ENCODE measurements at regions not wholly inside any gene's neighbourhood (a gene's known extent, or its start where the extent isn't known, plus 50 kb on each side); places are given as distances from the start of the nearest gene placed in this dataset.

GRCh38 chr18:27645929-27646328 is 460.8 kb upstream of the CHST9 start:
- TF ChIP-seq, protein P1, sequence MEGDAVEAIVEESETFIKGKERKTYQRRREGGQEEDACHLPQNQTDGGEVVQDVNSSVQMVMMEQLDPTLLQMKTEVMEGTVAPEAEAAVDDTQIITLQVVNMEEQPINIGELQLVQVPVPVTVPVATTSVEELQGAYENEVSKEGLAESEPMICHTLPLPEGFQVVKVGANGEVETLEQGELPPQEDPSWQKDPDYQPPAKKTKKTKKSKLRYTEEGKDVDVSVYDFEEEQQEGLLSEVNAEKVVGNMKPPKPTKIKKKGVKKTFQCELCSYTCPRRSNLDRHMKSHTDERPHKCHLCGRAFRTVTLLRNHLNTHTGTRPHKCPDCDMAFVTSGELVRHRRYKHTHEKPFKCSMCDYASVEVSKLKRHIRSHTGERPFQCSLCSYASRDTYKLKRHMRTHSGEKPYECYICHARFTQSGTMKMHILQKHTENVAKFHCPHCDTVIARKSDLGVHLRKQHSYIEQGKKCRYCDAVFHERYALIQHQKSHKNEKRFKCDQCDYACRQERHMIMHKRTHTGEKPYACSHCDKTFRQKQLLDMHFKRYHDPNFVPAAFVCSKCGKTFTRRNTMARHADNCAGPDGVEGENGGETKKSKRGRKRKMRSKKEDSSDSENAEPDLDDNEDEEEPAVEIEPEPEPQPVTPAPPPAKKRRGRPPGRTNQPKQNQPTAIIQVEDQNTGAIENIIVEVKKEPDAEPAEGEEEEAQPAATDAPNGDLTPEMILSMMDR (IDR thresholded peaks at IDR 0.05; ENCODE audit: unreplicated experiment): no peak
- Mint-ChIP-seq H3K4me1 (peaks cover 4% of the 10 kb centered on the region), H3K4me3 (no peak overlapping the region), H3K9me3 (no peaks in the 10 kb centered on the region), H3K36me3 (no peaks in the 10 kb centered on the region), H3K27me3 (ENCODE audit: low read depth) (no peaks in the 10 kb centered on the region), H3K27ac (no peak overlapping the region)
- DNase-seq (ENCODE audit: low spot score in 2 of 2, unreplicated experiment in 2 of 2): no peak

GRCh38 chr18:27636576-27637085 is 451.5 kb upstream of the CHST9 start:
- no peak for DNase-seq (ENCODE audit: low spot score in 2 of 2, unreplicated experiment in 2 of 2)
- TF ChIP-seq, protein P1 (IDR thresholded peaks at IDR 0.05; ENCODE audit: unreplicated experiment): no peak
- no peak overlapping the region for H3K27ac Mint-ChIP-seq
- no peak overlapping the region for H3K4me3 Mint-ChIP-seq
- H3K36me3 Mint-ChIP-seq: no peaks in the 10 kb centered on the region
- H3K9me3 Mint-ChIP-seq: peaks cover 4% of the 10 kb centered on the region
- H3K27me3 Mint-ChIP-seq (ENCODE audit: low read depth): no peaks in the 10 kb centered on the region
- H3K4me1 Mint-ChIP-seq: no peaks in the 10 kb centered on the region

DNA sequence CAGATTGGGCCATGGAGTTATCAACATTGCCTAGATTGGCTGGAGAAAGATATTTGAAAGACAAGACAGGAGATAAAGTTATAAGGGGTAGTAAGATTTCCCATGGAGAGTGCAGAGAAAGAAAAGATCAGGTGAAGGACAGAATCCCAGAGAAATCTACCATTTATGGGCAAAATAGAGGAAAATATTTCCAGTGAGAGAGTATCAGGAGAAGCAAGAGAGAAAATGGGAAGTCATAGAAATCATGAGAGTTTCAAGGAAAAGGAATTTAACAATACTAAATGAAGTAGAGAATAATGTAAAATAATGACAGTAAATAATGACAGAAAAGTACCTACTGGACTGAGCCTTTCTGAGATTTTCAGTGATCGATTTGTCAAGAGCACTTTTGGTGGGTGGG is 447.6 kb upstream of the CHST9 start:
- Mint-ChIP-seq H3K4me3 (no peak overlapping the region), H3K27ac (no peak overlapping the region), H3K4me1 (no peaks in the 10 kb centered on the region), H3K9me3 (no peaks in the 10 kb centered on the region), H3K27me3 (ENCODE audit: low read depth) (no peaks in the 10 kb centered on the region), H3K36me3 (no peaks in the 10 kb centered on the region)
- TF ChIP-seq, protein P1 (IDR thresholded peaks at IDR 0.05; ENCODE audit: unreplicated experiment): no peak
- no peak for DNase-seq (ENCODE audit: low spot score in 2 of 2, unreplicated experiment in 2 of 2)

DNA sequence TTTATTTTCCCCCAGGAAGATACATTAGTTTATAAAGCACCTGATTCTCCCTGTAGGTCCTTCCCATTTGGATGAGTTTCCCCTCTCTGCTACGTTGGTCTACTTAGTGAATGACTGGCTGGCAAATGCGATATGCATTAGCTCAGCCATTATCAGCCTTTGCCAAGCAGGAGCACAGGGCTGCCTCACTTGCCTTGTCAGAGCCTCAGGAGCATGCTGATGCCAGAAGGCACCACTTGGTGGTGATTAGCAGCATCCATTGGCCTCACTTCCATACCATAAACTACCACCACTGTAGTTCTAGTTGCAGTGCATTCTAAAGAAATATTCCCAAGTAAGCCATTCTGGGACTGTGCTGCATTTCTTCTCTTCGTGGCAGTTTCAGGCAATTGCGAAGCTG is 442.8 kb upstream of the CHST9 start:
- H3K27me3 Mint-ChIP-seq (ENCODE audit: low read depth): no peaks in the 10 kb centered on the region
- H3K9me3 Mint-ChIP-seq: no peaks in the 10 kb centered on the region
- H3K4me1 Mint-ChIP-seq: no peaks in the 10 kb centered on the region
- H3K27ac Mint-ChIP-seq: no peak overlapping the region
- TF ChIP-seq, protein P1 (IDR thresholded peaks at IDR 0.05; ENCODE audit: unreplicated experiment): no peak
- H3K4me3 Mint-ChIP-seq: no peak overlapping the region
- DNase-seq (ENCODE audit: low spot score in 2 of 2, unreplicated experiment in 2 of 2): no peak
- no peaks in the 10 kb centered on the region for H3K36me3 Mint-ChIP-seq

DNA sequence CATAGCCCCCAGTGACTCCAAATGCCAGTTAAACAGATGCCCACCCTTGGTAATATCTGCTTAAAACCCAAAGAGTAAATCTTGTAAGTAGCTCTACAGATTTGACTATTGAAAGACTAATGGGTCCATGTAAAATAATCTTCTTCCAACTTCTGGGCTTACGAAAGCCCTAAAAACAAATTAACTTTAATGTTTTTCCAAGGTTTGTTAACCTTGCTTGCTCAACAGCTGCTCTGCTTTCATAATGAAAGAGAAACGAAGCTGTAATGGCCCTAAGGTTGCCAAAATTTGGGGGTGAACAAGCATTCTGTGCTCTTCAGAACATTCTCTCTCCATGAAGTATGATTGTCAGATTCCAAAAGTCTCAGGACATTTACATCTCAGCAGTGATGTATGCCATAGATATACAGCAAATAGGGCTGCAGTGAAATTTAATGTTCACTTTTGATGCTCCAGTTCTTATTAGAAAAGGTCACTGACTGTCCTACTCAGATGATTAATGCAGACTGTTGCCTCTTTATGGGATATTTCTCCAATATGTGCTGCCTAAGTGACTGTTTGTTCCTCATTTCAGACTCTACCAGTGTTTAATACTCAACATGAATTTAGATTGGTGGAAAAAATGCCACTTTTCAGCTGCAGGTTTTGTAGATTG is 436.3 kb upstream of the CHST9 start:
- no peaks in the 10 kb centered on the region for H3K4me1 Mint-ChIP-seq
- DNase-seq (ENCODE audit: low spot score in 2 of 2, unreplicated experiment in 2 of 2): no peak
- no peaks in the 10 kb centered on the region for H3K9me3 Mint-ChIP-seq
- H3K27ac Mint-ChIP-seq: no peak overlapping the region
- TF ChIP-seq, protein P1 (IDR thresholded peaks at IDR 0.05; ENCODE audit: unreplicated experiment): no peak
- H3K36me3 Mint-ChIP-seq: no peaks in the 10 kb centered on the region
- no peak overlapping the region for H3K4me3 Mint-ChIP-seq
- H3K27me3 Mint-ChIP-seq (ENCODE audit: low read depth): no peaks in the 10 kb centered on the region

Data from mesothelial cell of epicardium (in vitro differentiated cells).